Activated T-cell treated with anti-CD3 and anti-CD28 coated beads for 24 hours (primary cell): ENCODE measurements at regions not wholly inside any gene's neighbourhood (a gene's known extent, or its start where the extent isn't known, plus 50 kb on each side); places are given as distances from the start of the nearest gene placed in this dataset.

Experiments used
- DNase-seq: peaks from one replicate; pipeline ENCODE4 v3.0.0-alpha.2; 2020; ENCODE audit warnings: low read depth

- DNase-seq = no peak
These were observed 55.0 kb downstream of the SOX4 start for GRCh38 chr6:21648475-21649050.

- no peak for DNase-seq
These were observed 59.8 kb downstream of the SOX4 start for GRCh38 chr6:21653323-21653722.

DNA sequence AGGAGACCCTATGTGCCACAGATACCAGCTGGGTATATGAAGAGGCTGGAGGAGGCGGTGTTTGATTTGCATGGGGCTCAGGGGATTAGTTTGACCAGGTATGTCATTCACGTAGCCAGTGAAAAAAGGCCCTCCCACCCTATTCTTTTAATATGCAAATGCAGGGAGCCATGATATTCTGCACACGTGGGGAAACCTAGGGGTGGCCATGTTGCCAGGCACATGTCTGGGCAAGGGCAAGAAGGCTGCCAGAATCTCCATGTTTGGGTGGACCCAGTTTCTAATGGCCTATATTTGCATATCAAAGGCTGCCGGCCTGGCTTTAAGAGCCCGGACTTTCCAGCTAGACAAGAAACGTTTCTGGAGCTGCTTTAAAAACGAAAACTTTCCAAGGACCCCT is 60.4 kb downstream of the SOX4 start:
- DNase-seq = no peak

- DNase-seq = no peak
These were observed 60.8 kb downstream of the SOX4 start for GRCh38 chr6:21654361-21654760.

DNA sequence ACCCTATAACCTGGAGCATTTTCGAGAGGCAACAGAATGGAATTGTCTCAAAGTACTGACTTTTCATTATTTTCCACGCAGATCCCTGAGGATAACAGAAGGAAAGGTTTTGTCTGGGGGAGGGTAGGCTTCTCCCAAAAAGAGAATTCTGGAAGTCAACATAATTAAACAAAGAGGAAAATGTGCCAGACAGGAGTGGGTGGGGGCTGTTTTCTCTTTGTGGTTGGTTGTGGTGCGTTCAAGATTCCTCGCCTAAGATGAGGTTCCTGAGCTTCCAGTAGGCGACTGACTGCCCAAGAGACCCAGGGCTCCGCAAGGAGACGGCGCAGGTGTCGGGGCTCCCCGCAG is 70.4 kb downstream of the SOX4 start:
- no peak for DNase-seq

GRCh38 chr6:21664314-21665109 is 71.0 kb downstream of the SOX4 start:
- no peak for DNase-seq

- no peak for DNase-seq
These were observed 71.5 kb downstream of the SOX4 start for GRCh38 chr6:21665110-21665391.

- no peak for DNase-seq
These were observed 72.0 kb downstream of the SOX4 start for GRCh38 chr6:21665392-21666200.

- no peak for DNase-seq
These were observed 72.7 kb downstream of the SOX4 start for GRCh38 chr6:21666201-21666691.

GRCh38 chr6:21666853-21667681 is 73.5 kb downstream of the SOX4 start:
- DNase-seq = no peak

GRCh38 chr6:21668795-21669194 is 75.2 kb downstream of the SOX4 start:
- DNase-seq = no peak

DNA sequence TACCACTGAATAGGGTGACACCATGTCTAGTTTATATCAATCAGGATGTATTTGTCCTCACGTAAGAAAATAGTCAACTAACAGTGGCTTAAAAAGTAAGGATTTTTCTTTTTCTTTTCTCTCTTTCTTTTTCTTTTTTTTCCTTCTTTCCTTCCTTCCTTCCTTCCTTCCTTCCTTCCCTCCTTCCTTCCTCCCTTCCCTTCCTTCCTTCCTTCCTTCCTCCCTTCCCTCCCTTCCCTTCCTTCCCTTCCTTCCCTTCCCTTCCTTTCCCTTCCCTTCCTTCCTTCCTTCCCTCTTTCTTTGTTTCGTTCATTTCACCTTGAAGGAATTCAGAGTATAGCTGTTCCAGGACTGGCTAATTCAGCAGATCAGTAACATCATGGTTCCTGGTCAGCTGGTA is 83.2 kb downstream of the SOX4 start:
- DNase-seq = no peak

- no peak for DNase-seq
These were observed 85.4 kb downstream of the SOX4 start for GRCh38 chr6:21678990-21679389.

DNA sequence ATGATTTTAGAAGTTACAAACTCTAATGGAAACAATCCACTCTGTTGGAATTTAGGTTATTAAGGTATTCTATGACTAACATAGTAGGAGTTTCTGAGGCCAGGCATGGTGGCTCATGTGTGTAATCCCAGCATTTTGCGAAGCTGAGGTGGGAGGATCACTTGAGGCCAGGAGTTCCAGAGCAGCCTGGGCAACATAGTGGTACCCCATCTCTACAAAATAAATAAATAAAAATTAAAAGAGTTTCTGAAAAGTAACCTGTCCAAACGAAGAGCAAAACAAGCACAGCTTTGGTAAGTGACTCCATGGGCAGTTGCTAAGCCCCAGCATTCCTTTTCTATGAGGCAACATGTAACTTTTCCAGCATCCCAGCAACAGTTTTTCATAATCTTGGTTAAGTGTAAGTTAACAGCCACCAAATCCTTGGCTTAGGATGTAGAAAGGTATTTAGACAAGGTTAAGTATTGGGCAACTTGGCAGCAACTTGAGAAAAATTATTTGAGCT is 86.3 kb downstream of the SOX4 start:
- DNase-seq = no peak

DNA sequence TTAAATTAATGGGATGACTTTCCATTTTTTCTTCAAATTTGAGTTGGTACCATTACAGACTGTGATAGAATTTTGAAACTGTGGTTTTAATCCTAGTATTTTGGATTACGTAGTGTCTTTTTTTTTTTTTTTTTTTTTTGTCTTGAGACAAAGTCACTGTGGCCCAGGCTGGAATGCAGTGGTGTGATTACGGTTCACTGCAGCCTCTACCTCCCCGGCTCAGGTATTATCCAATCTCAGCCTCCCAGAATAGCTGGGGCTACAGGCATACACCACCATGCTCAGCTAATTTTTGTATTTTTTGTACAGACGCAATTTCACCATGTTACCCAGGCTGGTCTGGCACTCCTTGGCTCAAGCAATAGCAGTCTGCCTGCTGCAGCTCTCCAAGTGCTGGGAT is 87.1 kb downstream of the SOX4 start:
- DNase-seq = no peak

- no peak for DNase-seq
These were observed 96.9 kb downstream of the SOX4 start for GRCh38 chr6:21690489-21690888.

- no peak for DNase-seq
These were observed 98.3 kb downstream of the SOX4 start for GRCh38 chr6:21691685-21692346.

GRCh38 chr6:21692721-21693120 is 99.2 kb downstream of the SOX4 start:
- no peak for DNase-seq

- no peak for DNase-seq
These were observed 100.6 kb downstream of the SOX4 start for GRCh38 chr6:21694168-21694567.

GRCh38 chr6:21707524-21708319 is 114.2 kb downstream of the SOX4 start:
- DNase-seq = no peak

GRCh38 chr6:21708320-21708580 is 114.7 kb downstream of the SOX4 start:
- DNase-seq = no peak
